ENCODE measurements at regions not wholly inside any gene's neighbourhood (a gene's known extent, or its start where the extent isn't known, plus 50 kb on each side); places are given as distances from the start of the nearest gene placed in this dataset.

DNA sequence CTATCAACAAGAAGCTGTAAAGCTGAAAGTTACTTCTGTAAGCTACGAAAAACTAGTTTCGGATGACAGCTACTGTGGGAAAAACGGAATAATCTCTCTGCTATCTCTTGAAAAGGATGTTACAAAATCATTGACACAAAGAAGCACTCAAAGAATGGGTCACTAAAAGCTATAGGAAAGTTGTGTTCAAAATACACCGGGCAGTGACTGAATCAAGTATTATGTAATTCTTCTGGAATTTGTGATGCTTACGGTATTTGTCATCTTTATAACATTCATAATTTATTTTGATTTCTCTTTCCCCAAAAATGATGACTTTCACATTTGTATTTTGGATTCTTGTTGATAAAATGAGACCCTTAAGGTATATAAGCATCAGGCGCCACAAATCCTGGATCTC is 112.1 kb upstream of the KLF6 start:
- H3K27ac ChIP-seq (ENCODE audit: low read depth in 1 of 2, low read length in 2 of 2): no peak overlapping the region

DNA sequence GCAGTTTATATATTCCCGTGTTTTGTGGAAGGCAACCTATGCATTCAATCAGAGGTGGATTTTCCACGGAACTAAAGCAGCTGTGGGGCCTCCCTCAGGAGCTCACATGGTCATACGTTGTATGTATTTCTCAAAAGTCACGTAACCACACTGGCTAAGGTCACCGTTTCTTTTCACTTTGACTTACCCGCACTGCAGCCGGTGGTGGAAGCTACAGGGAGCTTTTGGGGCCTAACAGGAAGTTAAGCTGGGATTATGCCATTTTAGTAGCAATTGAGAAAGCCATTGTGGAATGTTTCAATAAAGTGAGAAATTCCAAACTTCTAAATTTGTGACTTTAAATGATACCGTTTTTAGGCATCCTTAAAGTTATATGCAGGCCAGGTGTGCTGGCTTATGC is 111.2 kb upstream of the KLF6 start:
- H3K4me1 ChIP-seq (ENCODE audit: control insufficient read depth in 4 of 4, insufficient read depth in 4 of 4, low read length in 3 of 4): no peaks in the 10 kb centered on the region
- H3K27ac ChIP-seq (ENCODE audit: low read depth in 1 of 2, low read length in 2 of 2): no peak overlapping the region
- no peaks in the 10 kb centered on the region for H3K9me3 ChIP-seq (ENCODE audit: control insufficient read depth in 4 of 4, low read length in 3 of 4)
- H3K9ac ChIP-seq (ENCODE audit: low read depth in 1 of 2, low read length in 2 of 2): no peak overlapping the region
- no peaks in the 10 kb centered on the region for H3K27me3 ChIP-seq (ENCODE audit: control insufficient read depth in 4 of 4, insufficient read depth in 4 of 4, low read length in 3 of 4)
- TF ChIP-seq NR2F2 (IDR thresholded peaks at IDR 0.05): no peak
- TF ChIP-seq RXRA (IDR thresholded peaks at IDR 0.05): no peak
- TF ChIP-seq FOXA1 (IDR thresholded peaks at IDR 0.05): no peak
- TF ChIP-seq RAD21 (IDR thresholded peaks at IDR 0.05): no peak
- TF ChIP-seq JUND (IDR thresholded peaks at IDR 0.05): no peak
- no peak for TF ChIP-seq EGR1 (IDR thresholded peaks at IDR 0.05; ENCODE audit: low read depth in 2 of 2)
- no peak for TF ChIP-seq YY1 (IDR thresholded peaks at IDR 0.05)
- TF ChIP-seq HNF4A (conservative IDR thresholded peaks at IDR 0.05): no peak
- no peak for TF ChIP-seq SP1 (IDR thresholded peaks at IDR 0.05)
- TF ChIP-seq, protein P1, sequence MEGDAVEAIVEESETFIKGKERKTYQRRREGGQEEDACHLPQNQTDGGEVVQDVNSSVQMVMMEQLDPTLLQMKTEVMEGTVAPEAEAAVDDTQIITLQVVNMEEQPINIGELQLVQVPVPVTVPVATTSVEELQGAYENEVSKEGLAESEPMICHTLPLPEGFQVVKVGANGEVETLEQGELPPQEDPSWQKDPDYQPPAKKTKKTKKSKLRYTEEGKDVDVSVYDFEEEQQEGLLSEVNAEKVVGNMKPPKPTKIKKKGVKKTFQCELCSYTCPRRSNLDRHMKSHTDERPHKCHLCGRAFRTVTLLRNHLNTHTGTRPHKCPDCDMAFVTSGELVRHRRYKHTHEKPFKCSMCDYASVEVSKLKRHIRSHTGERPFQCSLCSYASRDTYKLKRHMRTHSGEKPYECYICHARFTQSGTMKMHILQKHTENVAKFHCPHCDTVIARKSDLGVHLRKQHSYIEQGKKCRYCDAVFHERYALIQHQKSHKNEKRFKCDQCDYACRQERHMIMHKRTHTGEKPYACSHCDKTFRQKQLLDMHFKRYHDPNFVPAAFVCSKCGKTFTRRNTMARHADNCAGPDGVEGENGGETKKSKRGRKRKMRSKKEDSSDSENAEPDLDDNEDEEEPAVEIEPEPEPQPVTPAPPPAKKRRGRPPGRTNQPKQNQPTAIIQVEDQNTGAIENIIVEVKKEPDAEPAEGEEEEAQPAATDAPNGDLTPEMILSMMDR (IDR thresholded peaks at IDR 0.05; ENCODE audit: low read depth, low read length, missing input control): no peak
- no peak for TF ChIP-seq HNF4G (IDR thresholded peaks at IDR 0.05)
- TF ChIP-seq, protein P2, sequence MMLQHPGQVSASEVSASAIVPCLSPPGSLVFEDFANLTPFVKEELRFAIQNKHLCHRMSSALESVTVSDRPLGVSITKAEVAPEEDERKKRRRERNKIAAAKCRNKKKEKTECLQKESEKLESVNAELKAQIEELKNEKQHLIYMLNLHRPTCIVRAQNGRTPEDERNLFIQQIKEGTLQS (IDR thresholded peaks at IDR 0.05): no peak
- TF ChIP-seq, protein P3, sequence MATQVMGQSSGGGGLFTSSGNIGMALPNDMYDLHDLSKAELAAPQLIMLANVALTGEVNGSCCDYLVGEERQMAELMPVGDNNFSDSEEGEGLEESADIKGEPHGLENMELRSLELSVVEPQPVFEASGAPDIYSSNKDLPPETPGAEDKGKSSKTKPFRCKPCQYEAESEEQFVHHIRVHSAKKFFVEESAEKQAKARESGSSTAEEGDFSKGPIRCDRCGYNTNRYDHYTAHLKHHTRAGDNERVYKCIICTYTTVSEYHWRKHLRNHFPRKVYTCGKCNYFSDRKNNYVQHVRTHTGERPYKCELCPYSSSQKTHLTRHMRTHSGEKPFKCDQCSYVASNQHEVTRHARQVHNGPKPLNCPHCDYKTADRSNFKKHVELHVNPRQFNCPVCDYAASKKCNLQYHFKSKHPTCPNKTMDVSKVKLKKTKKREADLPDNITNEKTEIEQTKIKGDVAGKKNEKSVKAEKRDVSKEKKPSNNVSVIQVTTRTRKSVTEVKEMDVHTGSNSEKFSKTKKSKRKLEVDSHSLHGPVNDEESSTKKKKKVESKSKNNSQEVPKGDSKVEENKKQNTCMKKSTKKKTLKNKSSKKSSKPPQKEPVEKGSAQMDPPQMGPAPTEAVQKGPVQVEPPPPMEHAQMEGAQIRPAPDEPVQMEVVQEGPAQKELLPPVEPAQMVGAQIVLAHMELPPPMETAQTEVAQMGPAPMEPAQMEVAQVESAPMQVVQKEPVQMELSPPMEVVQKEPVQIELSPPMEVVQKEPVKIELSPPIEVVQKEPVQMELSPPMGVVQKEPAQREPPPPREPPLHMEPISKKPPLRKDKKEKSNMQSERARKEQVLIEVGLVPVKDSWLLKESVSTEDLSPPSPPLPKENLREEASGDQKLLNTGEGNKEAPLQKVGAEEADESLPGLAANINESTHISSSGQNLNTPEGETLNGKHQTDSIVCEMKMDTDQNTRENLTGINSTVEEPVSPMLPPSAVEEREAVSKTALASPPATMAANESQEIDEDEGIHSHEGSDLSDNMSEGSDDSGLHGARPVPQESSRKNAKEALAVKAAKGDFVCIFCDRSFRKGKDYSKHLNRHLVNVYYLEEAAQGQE (IDR thresholded peaks at IDR 0.05): no peak
- TF ChIP-seq GABPA (IDR thresholded peaks at IDR 0.05 in 1 of 2, conservative IDR thresholded peaks at IDR 0.05 in 1 of 2): no peak
- TF ChIP-seq, protein P4, sequence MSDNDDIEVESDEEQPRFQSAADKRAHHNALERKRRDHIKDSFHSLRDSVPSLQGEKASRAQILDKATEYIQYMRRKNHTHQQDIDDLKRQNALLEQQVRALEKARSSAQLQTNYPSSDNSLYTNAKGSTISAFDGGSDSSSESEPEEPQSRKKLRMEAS (IDR thresholded peaks at IDR 0.05): no peak
- TF ChIP-seq TAF1 (conservative IDR thresholded peaks at IDR 0.05): no peak
- DNase-seq (ENCODE audit: low spot score): no peak
- 91% methylated on average over 8 of the region's 8 CpGs for WGBS
- no peaks in the 10 kb centered on the region for H3K36me3 ChIP-seq (ENCODE audit: control insufficient read depth in 4 of 4, insufficient read depth in 3 of 4, low read depth in 1 of 4, low read length in 3 of 4)
- H3K4me3 ChIP-seq (ENCODE audit: low read depth in 1 of 3, low read length in 3 of 3): no peak overlapping the region

More for the DNA sequence above, 112.1 kb upstream of the KLF6 start:
- H3K36me3 ChIP-seq (ENCODE audit: control insufficient read depth in 4 of 4, insufficient read depth in 3 of 4, low read depth in 1 of 4, low read length in 3 of 4): no peaks in the 10 kb centered on the region
- H3K27me3 ChIP-seq (ENCODE audit: control insufficient read depth in 4 of 4, insufficient read depth in 4 of 4, low read length in 3 of 4): no peaks in the 10 kb centered on the region
- H3K4me3 ChIP-seq (ENCODE audit: low read depth in 1 of 3, low read length in 3 of 3): no peak overlapping the region
- no peaks in the 10 kb centered on the region for H3K9me3 ChIP-seq (ENCODE audit: control insufficient read depth in 4 of 4, low read length in 3 of 4)
- WGBS: 80% methylated on average over 6 of the region's 6 CpGs
- no peak for DNase-seq (ENCODE audit: low spot score)
- no peak overlapping the region for H3K9ac ChIP-seq (ENCODE audit: low read depth in 1 of 2, low read length in 2 of 2)
- H3K4me1 ChIP-seq (ENCODE audit: control insufficient read depth in 4 of 4, insufficient read depth in 4 of 4, low read length in 3 of 4): no peaks in the 10 kb centered on the region
- TF ChIP-seq GABPA (IDR thresholded peaks at IDR 0.05 in 1 of 2, conservative IDR thresholded peaks at IDR 0.05 in 1 of 2) (no peak), FOXA2 (IDR thresholded peaks at IDR 0.05) (no peak), HNF4A (conservative IDR thresholded peaks at IDR 0.05) (no peak), HNF4G (IDR thresholded peaks at IDR 0.05) (no peak), SP1 (IDR thresholded peaks at IDR 0.05) (no peak), FOXA1 (IDR thresholded peaks at IDR 0.05) (no peak), RXRA (IDR thresholded peaks at IDR 0.05) (no peak)

Data from liver (tissue), 8 donors.